ENCODE measurements at regions not wholly inside any gene's neighbourhood (a gene's known extent, or its start where the extent isn't known, plus 50 kb on each side); places are given as distances from the start of the nearest gene placed in this dataset.

DNA sequence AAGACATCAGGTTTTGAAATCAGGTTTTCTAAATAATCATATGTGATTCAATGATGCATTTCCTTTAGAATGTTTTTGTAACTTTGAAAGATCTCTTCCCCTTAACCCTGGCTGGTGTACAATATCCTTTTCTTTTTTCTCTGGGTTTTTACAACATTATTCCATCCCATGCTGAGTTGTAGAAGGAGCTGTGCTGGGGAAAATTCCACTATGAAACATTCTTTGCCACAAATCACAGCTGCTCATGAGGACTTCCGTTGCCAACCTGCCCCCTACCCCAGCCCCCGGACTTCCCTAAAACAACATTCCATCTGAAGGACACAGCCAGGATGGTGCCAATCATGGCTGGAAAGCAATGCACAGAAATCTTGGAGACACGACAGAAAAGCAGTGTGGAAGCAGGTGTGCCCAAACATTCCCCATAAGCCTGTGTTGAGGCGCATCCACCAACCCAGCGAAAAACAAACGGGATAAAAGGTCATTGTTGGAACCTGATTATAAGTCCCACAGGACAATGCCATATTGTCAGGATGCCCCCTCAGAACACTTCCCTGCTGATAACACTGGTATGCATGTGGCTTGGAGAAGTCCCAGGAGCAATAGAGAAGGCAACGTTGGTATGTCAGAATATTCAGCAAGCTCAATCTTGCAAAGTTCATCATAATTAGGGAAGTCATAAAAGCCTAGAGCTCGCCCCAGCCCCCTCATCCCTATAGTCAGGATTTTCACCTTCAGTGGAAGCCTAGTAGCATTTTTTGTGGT is 475.0 kb downstream of the HS3ST3B1 start:
- H3K4me3 ChIP-seq, result no peak overlapping the region
- H3K27ac ChIP-seq, result no peak overlapping the region
- TF ChIP-seq, protein P1, sequence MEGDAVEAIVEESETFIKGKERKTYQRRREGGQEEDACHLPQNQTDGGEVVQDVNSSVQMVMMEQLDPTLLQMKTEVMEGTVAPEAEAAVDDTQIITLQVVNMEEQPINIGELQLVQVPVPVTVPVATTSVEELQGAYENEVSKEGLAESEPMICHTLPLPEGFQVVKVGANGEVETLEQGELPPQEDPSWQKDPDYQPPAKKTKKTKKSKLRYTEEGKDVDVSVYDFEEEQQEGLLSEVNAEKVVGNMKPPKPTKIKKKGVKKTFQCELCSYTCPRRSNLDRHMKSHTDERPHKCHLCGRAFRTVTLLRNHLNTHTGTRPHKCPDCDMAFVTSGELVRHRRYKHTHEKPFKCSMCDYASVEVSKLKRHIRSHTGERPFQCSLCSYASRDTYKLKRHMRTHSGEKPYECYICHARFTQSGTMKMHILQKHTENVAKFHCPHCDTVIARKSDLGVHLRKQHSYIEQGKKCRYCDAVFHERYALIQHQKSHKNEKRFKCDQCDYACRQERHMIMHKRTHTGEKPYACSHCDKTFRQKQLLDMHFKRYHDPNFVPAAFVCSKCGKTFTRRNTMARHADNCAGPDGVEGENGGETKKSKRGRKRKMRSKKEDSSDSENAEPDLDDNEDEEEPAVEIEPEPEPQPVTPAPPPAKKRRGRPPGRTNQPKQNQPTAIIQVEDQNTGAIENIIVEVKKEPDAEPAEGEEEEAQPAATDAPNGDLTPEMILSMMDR (IDR thresholded peaks at IDR 0.05), result no peak
- DNase-seq (ENCODE audit: low spot score), result no peak

DNA sequence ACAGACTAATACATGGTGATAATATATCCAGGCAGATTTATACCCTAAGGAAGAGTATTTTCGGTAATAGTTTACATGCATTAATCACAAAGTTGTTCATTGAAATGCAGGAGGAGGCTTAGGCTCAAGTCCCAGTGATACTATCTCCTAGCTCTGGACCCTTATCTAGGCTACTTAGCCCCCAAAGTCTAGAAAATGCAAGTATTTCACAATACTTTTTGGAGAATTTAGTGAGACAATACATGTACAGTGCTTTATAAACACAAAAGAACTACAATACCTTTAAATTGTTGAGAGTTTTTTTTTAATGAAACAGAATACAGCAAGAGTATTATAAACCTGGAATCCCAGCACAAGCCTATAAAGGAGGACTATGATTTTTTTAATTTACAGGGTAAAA is 473.9 kb downstream of the HS3ST3B1 start:
- no peak overlapping the region for H3K27ac ChIP-seq
- TF ChIP-seq, protein P1 (IDR thresholded peaks at IDR 0.05), result no peak
- no peak overlapping the region for H3K4me3 ChIP-seq
- no peak for DNase-seq (ENCODE audit: low spot score)

DNA sequence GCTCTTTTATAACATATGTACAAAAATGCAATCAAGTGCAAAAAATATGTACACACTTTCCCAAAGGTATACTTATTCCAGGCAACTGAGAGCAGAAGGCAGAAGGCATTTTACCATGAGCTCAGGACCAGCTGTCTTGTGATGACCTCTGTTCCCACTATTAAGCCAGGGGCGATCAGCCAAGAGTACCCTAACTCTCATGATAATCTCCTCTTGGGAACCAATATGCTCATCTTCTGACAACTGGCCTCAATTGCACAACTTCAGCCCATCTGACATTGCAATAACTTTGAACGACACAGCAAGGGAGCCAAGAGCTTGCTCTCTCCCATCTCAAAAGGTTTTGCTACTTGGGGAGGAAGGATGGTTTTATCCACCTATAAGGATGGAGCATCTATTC is 471.9 kb downstream of the HS3ST3B1 start:
- TF ChIP-seq, protein P1 (IDR thresholded peaks at IDR 0.05), result no peak
- DNase-seq (ENCODE audit: low spot score), result no peak
- Histone ChIP-seq H3K4me3 (no peak overlapping the region), H3K27ac (no peak overlapping the region)

DNA sequence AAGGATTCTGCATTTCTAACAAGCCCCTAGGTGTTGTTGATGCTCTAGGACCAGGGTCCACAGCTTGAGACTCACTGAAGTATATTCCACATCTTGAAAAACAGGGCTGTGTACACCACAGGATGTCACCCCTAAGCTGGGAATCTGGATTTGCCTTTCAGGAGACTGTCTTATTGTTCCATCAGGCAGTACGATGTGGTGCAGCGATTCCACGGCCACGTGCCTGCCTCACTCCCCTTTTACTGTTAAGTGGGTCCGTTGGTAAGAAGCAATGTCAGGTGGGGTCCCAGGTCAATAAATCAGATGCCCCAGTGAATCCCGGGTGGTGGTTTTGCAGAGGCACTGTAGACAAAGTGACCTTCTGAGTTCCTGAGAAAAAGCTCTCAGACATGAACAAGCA is 470.7 kb downstream of the HS3ST3B1 start:
- DNase-seq (ENCODE audit: low spot score), result no peak
- no peak overlapping the region for H3K27ac ChIP-seq
- TF ChIP-seq, protein P1 (IDR thresholded peaks at IDR 0.05), result no peak
- no peak overlapping the region for H3K4me3 ChIP-seq

DNA sequence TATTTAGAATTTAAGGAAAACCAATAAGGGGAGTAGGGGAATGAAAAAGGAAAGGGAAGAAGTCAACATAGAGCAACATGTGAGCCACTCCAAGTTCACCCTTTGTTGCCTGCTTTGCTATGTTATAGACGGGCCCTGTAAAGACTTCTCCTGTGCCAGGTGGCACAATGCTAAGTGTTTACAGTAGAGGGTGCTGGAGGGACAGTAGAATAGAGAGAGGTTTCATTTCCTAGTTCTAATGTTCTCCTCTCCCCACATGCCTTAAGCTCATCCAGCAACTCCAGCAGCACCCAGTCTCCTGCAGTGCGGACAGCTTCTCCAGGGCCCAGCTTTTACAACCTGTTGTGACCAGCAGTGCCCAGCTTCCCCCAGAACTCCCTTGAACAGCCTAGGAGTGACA is 468.0 kb downstream of the HS3ST3B1 start:
- TF ChIP-seq, protein P1 (IDR thresholded peaks at IDR 0.05), result no peak
- no peak for DNase-seq (ENCODE audit: low spot score)
- Histone ChIP-seq H3K4me3 (no peak overlapping the region), H3K27ac (no peak overlapping the region)

DNA sequence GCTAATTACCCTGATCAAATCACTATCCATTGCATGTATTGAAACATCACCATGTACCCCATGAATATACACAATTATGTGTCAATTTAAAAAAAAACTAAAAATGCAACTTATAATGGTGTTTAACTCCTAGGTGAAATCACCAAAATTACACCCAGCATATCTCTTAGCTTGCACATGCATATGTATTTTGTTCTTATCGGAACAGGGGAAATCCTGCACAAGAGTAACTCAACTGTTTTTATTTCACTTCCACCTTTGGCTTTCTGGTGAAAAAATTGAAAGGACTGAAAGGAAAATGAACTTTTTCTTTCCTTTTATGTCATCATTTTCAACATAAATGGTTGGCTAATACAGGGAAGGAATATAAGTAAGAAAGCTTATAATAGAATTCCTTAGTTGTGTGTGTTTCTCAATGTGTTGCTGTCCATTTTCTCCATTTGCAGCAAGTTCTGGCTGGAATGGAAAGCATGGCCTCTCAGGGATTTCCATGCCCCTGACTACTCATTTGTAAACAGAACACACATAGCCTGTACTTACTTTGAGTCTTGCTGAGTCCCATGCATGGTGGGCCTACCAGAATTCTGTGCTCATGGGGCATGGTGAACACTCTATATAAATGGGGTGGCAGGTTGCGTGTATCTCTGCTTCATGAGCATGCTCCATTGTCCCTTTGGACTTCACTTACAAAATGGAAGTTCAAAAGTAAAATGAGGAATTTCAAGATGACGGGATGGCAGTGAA is 462.0 kb downstream of the HS3ST3B1 start:
- H3K27ac ChIP-seq, result no peak overlapping the region
- TF ChIP-seq, protein P1 (IDR thresholded peaks at IDR 0.05), result no peak
- no peak for DNase-seq (ENCODE audit: low spot score)
- H3K4me3 ChIP-seq, result no peak overlapping the region
